Keratinocyte (primary cell): ENCODE measurements at regions not wholly inside any gene's neighbourhood (a gene's known extent, or its start where the extent isn't known, plus 50 kb on each side); places are given as distances from the start of the nearest gene placed in this dataset.

Source experiments
- DNase-seq: peaks from one replicate; pipeline ENCODE4 v3.0.0-alpha.2; 2011; ENCODE audit warnings: low read depth, missing footprints, low spot score
- FAIRE-seq: peaks from 2 replicates; lab custom pipeline; 2011; peaks lifted over from hg19 to GRCh38; lab: Jason Lieb, UNC
- H2AFZ ChIP-seq: 2 replicates; pipeline ENCODE4 v1.6.0; 2012; ENCODE audit warnings: low read length, control low read depth, inconsistent platforms; ENCODE audit not compliant: control insufficient read depth
- H3K27ac ChIP-seq: 2 replicates; pipeline ENCODE4 v1.5.1; 2011; ENCODE audit warnings: low read length; ENCODE audit not compliant: control insufficient read depth, insufficient read depth
- H3K27me3 ChIP-seq: 3 replicates; pipeline ENCODE4 v1.6.0; 2011; ENCODE audit warnings: low read length; ENCODE audit not compliant: control insufficient read depth, insufficient read depth; ENCODE audit errors: extremely low read depth
- H3K36me3 ChIP-seq, 2 experiments: 2 replicates in 1 of 2; 3 replicates in 1 of 2; pipeline ENCODE4 v1.5.1; 2011; ENCODE audit warnings: low read length in 2 of 2, mild to moderate bottlenecking in 1 of 2; ENCODE audit not compliant: control insufficient read depth in 2 of 2, insufficient read depth in 2 of 2; ENCODE audit errors: extremely low read depth in 1 of 2
- H3K4me1 ChIP-seq: 3 replicates; pipeline ENCODE4 v1.5.1; 2011; ENCODE audit warnings: low read length; ENCODE audit not compliant: control insufficient read depth, insufficient read depth; ENCODE audit errors: extremely low read depth
- H3K4me2 ChIP-seq: 3 replicates; pipeline ENCODE4 v1.6.0; 2011; ENCODE audit warnings: low read depth, low read length; ENCODE audit not compliant: control insufficient read depth, insufficient read depth; ENCODE audit errors: extremely low read depth
- H3K4me3 ChIP-seq, 3 experiments: fragments of 200-600 bp in 1 of 3; sonication (generic) in 1 of 3; 2 replicates in 2 of 3; 3 replicates in 1 of 3; pipeline ENCODE4 v1.5.1; 2011 to 2016; ENCODE audit warnings: low read length in 3 of 3, mild to moderate bottlenecking in 3 of 3, control low read depth in 2 of 3, inconsistent platforms in 1 of 3, low read depth in 1 of 3, mixed read lengths in 1 of 3, mixed run types in 1 of 3, moderate library complexity in 1 of 3; ENCODE audit not compliant: control insufficient read depth in 2 of 3, insufficient read depth in 2 of 3; ENCODE audit errors: extremely low read depth in 1 of 3
- H3K79me2 ChIP-seq: 2 replicates; pipeline ENCODE4 v1.6.0; 2012; ENCODE audit warnings: low read length; ENCODE audit not compliant: control insufficient read depth, insufficient read depth
- H3K9ac ChIP-seq: 3 replicates; pipeline ENCODE4 v1.6.0; 2011; ENCODE audit warnings: low read length; ENCODE audit not compliant: control insufficient read depth, insufficient read depth; ENCODE audit errors: extremely low read depth
- H3K9me1 ChIP-seq: 3 replicates; pipeline ENCODE4 v1.6.0; 2011; ENCODE audit warnings: low read length; ENCODE audit not compliant: control insufficient read depth, insufficient read depth; ENCODE audit errors: extremely low read depth
- H3K9me3 ChIP-seq: 2 replicates; pipeline ENCODE4 v1.5.1; 2012; ENCODE audit warnings: low read depth, low read length; ENCODE audit not compliant: control insufficient read depth
- H4K20me1 ChIP-seq: 3 replicates; pipeline ENCODE4 v1.6.0; 2011; ENCODE audit warnings: low read length; ENCODE audit not compliant: control insufficient read depth, insufficient read depth; ENCODE audit errors: extremely low read depth
- CTCF ChIP-seq, 3 experiments: IDR thresholded peaks in 1 of 3; conservative IDR thresholded peaks in 1 of 3; optimal IDR thresholded peaks in 1 of 3; 2 replicates in 2 of 3; 3 replicates in 1 of 3; pipeline versions ENCODE3 to v1.5.1; 2011; ENCODE audit warnings: low read length in 3 of 3, mild to moderate bottlenecking in 3 of 3, moderate library complexity in 2 of 3, control low read depth in 1 of 3, inconsistent platforms in 1 of 3; ENCODE audit not compliant: insufficient read depth in 2 of 3; ENCODE audit errors: extremely low read depth in 1 of 3
- EZH2 ChIP-seq: IDR thresholded peaks from one replicate; pipeline ENCODE4 v1.6.1; 2012; ENCODE audit warnings: inconsistent platforms, mild to moderate bottlenecking, low read length, moderate library complexity
- dilution Hi-C: fragments of 300-500 bp; cut with MboI; formaldehyde crosslinking; loops from one replicate; pipeline ENCODE4 v1.7.0; 2020; ENCODE audit warnings: low sequenced_read_pairs; ENCODE audit not compliant: extremely low pct_ligation_motif_present

DNA sequence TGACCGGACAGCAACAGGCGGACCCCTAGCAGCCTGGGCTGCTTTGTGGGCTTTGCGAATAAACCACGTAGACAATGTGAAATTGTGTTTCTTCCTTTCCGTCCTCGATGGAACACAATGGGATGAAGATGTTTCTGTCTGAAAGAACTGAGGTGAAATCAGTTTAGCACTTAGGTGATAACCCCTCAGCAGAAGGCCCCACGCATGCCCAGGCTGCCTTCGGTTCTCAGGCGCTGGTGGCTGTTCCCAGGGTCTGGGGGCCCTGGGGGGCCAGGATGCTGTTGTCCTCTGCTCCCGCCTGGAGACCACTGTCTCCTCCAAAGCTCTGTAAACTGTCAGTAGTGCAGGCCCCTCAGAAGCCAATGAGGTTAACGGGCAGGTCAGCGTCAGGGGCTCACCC lies 73.9 kb upstream of the HGFAC start:
- no peaks in the 10 kb centered on the region for H3K9me1 ChIP-seq
- TF ChIP-seq EZH2 = no peak
- no peak for TF ChIP-seq CTCF (optimal IDR thresholded peaks at IDR 0.05 in 1 of 3, IDR thresholded peaks at IDR 0.05 in 1 of 3, conservative IDR thresholded peaks at IDR 0.05 in 1 of 3; ENCODE audit: extremely low read depth in 1 of 3, insufficient read depth in 2 of 3, low read length in 3 of 3)
- H3K9me3 ChIP-seq = no peaks in the 10 kb centered on the region
- DNase-seq = no peak
- no peaks in the 10 kb centered on the region for H3K36me3 ChIP-seq
- H2AFZ ChIP-seq = no peak overlapping the region
- no peak overlapping the region for H3K27ac ChIP-seq
- no peaks in the 10 kb centered on the region for H4K20me1 ChIP-seq
- peaks cover 16% of the 10 kb centered on the region for H3K4me1 ChIP-seq
- H3K4me2 ChIP-seq = no peak overlapping the region
- H3K4me3 ChIP-seq = no peak overlapping the region
- no peak overlapping the region for H3K9ac ChIP-seq
- FAIRE-seq = no peak
- H3K27me3 ChIP-seq = peaks cover 7% of the 10 kb centered on the region
- dilution Hi-C loops = no loop called here
- no peaks in the 10 kb centered on the region for H3K79me2 ChIP-seq

DNA sequence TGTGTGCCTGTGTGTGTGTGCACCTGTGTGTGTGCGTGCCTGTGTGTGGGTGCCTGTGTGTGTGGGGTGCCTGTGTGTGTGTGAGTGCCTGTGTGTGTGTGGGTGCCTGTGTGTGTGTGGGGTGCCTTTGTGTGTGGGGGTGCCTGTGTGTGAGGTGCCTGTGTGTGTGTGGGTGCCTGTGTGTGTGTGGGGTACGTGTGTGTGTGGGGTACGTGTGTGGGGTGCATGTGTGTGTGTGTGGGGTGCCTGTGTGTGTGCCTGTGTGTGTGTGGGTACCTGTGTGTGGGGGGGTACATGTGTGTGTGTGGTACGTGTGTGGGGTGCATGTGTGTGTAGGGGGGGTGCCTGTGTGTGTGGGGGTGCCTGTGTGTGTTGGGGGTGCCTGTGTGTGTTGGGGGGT lies 73.4 kb upstream of the HGFAC start:
- no peaks in the 10 kb centered on the region for H3K9me1 ChIP-seq
- TF ChIP-seq EZH2 = no peak
- no peak for TF ChIP-seq CTCF (optimal IDR thresholded peaks at IDR 0.05 in 1 of 3, IDR thresholded peaks at IDR 0.05 in 1 of 3, conservative IDR thresholded peaks at IDR 0.05 in 1 of 3; ENCODE audit: extremely low read depth in 1 of 3, insufficient read depth in 2 of 3, low read length in 3 of 3)
- H4K20me1 ChIP-seq = no peaks in the 10 kb centered on the region
- dilution Hi-C loops = no loop called here
- no peaks in the 10 kb centered on the region for H3K9me3 ChIP-seq
- no peak for DNase-seq
- H3K36me3 ChIP-seq = no peaks in the 10 kb centered on the region
- H2AFZ ChIP-seq = no peak overlapping the region
- H3K4me3 ChIP-seq = no peak overlapping the region
- peaks cover 16% of the 10 kb centered on the region for H3K4me1 ChIP-seq
- no peak overlapping the region for H3K9ac ChIP-seq
- no peak overlapping the region for H3K4me2 ChIP-seq
- no peaks in the 10 kb centered on the region for H3K79me2 ChIP-seq
- H3K27me3 ChIP-seq = peaks cover 7% of the 10 kb centered on the region
- no peak overlapping the region for H3K27ac ChIP-seq
- FAIRE-seq = no peak
